Dedifferentiated amniotic fluid mesenchymal stem cell (primary cell): ENCODE measurements at regions not wholly inside any gene's neighbourhood (a gene's known extent, or its start where the extent isn't known, plus 50 kb on each side); places are given as distances from the start of the nearest gene placed in this dataset.

ENCODE experiments used
- DNase-seq: peaks from one replicate; pipeline ENCODE4 v3.0.0-alpha.2; 2016; ENCODE audit errors: extremely low spot score

- no peak for DNase-seq
Measured at GRCh38 chr18:57243624-57244179, 96.8 kb downstream of the BOD1L2 start.

GRCh38 chr18:57249179-57249578 is 102.3 kb downstream of the BOD1L2 start:
- no peak for DNase-seq

GRCh38 chr18:57249883-57250282 is 102.5 kb upstream of the ST8SIA3 start:
- no peak for DNase-seq

GRCh38 chr18:57251747-57252146 is 100.6 kb upstream of the ST8SIA3 start:
- DNase-seq, result no peak

GRCh38 chr18:57253903-57254302 is 98.5 kb upstream of the ST8SIA3 start:
- DNase-seq, result no peak

GRCh38 chr18:57258131-57258777 is 94.1 kb upstream of the ST8SIA3 start:
- no peak for DNase-seq

GRCh38 chr18:57267368-57267925 is 84.9 kb upstream of the ST8SIA3 start:
- DNase-seq, result no peak

- no peak for DNase-seq
Measured at GRCh38 chr18:57269756-57270155, 82.6 kb upstream of the ST8SIA3 start.

- DNase-seq, result no peak
Measured at GRCh38 chr18:57270156-57270555, 82.2 kb upstream of the ST8SIA3 start.

- DNase-seq, result no peak
Measured at GRCh38 chr18:57273194-57273593, 79.2 kb upstream of the ST8SIA3 start.

- DNase-seq, result no peak
Measured at GRCh38 chr18:57275111-57275510, 77.2 kb upstream of the ST8SIA3 start.

- DNase-seq, result no peak
Measured at GRCh38 chr18:57276829-57277228, 75.5 kb upstream of the ST8SIA3 start.

GRCh38 chr18:57278933-57279332 is 73.4 kb upstream of the ST8SIA3 start:
- no peak for DNase-seq

GRCh38 chr18:57281519-57281918 is 70.8 kb upstream of the ST8SIA3 start:
- no peak for DNase-seq

GRCh38 chr18:57286949-57287348 is 65.4 kb upstream of the ST8SIA3 start:
- DNase-seq, result no peak

GRCh38 chr18:57287766-57288165 is 64.6 kb upstream of the ST8SIA3 start:
- DNase-seq, result no peak

- DNase-seq, result no peak
Measured at GRCh38 chr18:57294547-57294946, 57.8 kb upstream of the ST8SIA3 start.

GRCh38 chr18:57296336-57296735 is 56.0 kb upstream of the ST8SIA3 start:
- DNase-seq, result no peak

GRCh38 chr18:57297306-57297705 is 55.1 kb upstream of the ST8SIA3 start:
- DNase-seq, result no peak

- no peak for DNase-seq
Measured at GRCh38 chr18:57299931-57300330, 52.4 kb upstream of the ST8SIA3 start.

GRCh38 chr18:57301573-57302559 is 50.5 kb upstream of the ST8SIA3 start:
- DNase-seq, result no peak
